GM12891 (cell line): ENCODE measurements at regions not wholly inside any gene's neighbourhood (a gene's known extent, or its start where the extent isn't known, plus 50 kb on each side); places are given as distances from the start of the nearest gene placed in this dataset.
"Not testable (repeated sequence)": the region's sequence is repeated elsewhere in the genome, so short reads cannot be mapped to it uniquely, and the experiment has no call there.

Source experiments
- PAX5 ChIP-seq: IDR thresholded peaks from 2 replicates; pipeline ENCODE4 v1.6.1; 2011; ENCODE audit warnings: low read length, moderate library complexity, mild to moderate bottlenecking; ENCODE audit not compliant: insufficient read depth, severe bottlenecking
- POLR2A ChIP-seq: IDR thresholded peaks from 2 replicates; pipeline ENCODE4 v1.6.1; 2011; ENCODE audit warnings: low read depth, low read length, control low read depth
- POLR2AphosphoS5 ChIP-seq: IDR thresholded peaks from 2 replicates; pipeline ENCODE4 v1.6.1; 2011; ENCODE audit warnings: low read depth, low read length, control low read depth
- SPI1 ChIP-seq: IDR thresholded peaks from 2 replicates; pipeline ENCODE4 v1.6.1; 2011; ENCODE audit warnings: low read depth, low read length, control low read depth
- TAF1 ChIP-seq: IDR thresholded peaks from 2 replicates; pipeline ENCODE4 v1.6.1; 2011; ENCODE audit warnings: low read depth, low read length, control low read depth

- TF ChIP-seq SPI1, TAF1, POLR2A, POLR2AphosphoS5, PAX5: not testable (repeated sequence)
These were observed 108.9 kb upstream of the TERB2 start for GRCh38 chr15:44847555-44847954.
